ENCODE measurements at regions not wholly inside any gene's neighbourhood (a gene's known extent, or its start where the extent isn't known, plus 50 kb on each side); places are given as distances from the start of the nearest gene placed in this dataset.
A peak's percentile ranks its signal among the peaks of the same experiment; 100 is the strongest.
"Not testable (repeated sequence)": the region's sequence is repeated elsewhere in the genome, so short reads cannot be mapped to it uniquely, and the experiment has no call there.

GRCh38 chrX:39227371-39227770 is 426.1 kb downstream of the MID1IP1 start:
- DNase-seq (ENCODE audit: extremely low read depth in 1 of 11, low read depth in 9 of 11, low spot score in 4 of 11), result no peak

- no peak for DNase-seq (ENCODE audit: extremely low read depth in 1 of 11, low read depth in 9 of 11, low spot score in 4 of 11)
These were observed 436.7 kb downstream of the MID1IP1 start for GRCh38 chrX:39238006-39238405.

- peak in 3 of 11 donors; percentile 23 to 43 (median 33) for DNase-seq (ENCODE audit: extremely low read depth in 1 of 11, low read depth in 9 of 11, low spot score in 4 of 11)
These were observed 440.9 kb downstream of the MID1IP1 start for GRCh38 chrX:39242187-39242586.

GRCh38 chrX:39244147-39244546 is 442.9 kb downstream of the MID1IP1 start:
- DNase-seq (ENCODE audit: extremely low read depth in 1 of 11, low read depth in 9 of 11, low spot score in 4 of 11), result no peak

- no peak for DNase-seq (ENCODE audit: extremely low read depth in 1 of 11, low read depth in 9 of 11, low spot score in 4 of 11)
These were observed 443.8 kb downstream of the MID1IP1 start for GRCh38 chrX:39245024-39245423.

- no peak for DNase-seq (ENCODE audit: extremely low read depth in 1 of 11, low read depth in 9 of 11, low spot score in 4 of 11)
These were observed 446.3 kb downstream of the MID1IP1 start for GRCh38 chrX:39247536-39247935.

- DNase-seq (ENCODE audit: extremely low read depth in 1 of 11, low read depth in 9 of 11, low spot score in 4 of 11), result no peak
These were observed 447.1 kb downstream of the MID1IP1 start for GRCh38 chrX:39248330-39248729.

- no peak for DNase-seq (ENCODE audit: extremely low read depth in 1 of 11, low read depth in 9 of 11, low spot score in 4 of 11)
These were observed 448.7 kb downstream of the MID1IP1 start for GRCh38 chrX:39249999-39250398.

- DNase-seq (ENCODE audit: extremely low read depth in 1 of 11, low read depth in 9 of 11, low spot score in 4 of 11), result no peak
These were observed 450.7 kb downstream of the MID1IP1 start for GRCh38 chrX:39251995-39252394.

GRCh38 chrX:39253551-39253950 is 452.3 kb downstream of the MID1IP1 start:
- DNase-seq (ENCODE audit: extremely low read depth in 1 of 11, low read depth in 9 of 11, low spot score in 4 of 11), result no peak

GRCh38 chrX:39258331-39258730 is 457.1 kb downstream of the MID1IP1 start:
- no peak for DNase-seq (ENCODE audit: extremely low read depth in 1 of 11, low read depth in 9 of 11, low spot score in 4 of 11)

GRCh38 chrX:39260965-39261364 is 459.7 kb downstream of the MID1IP1 start:
- DNase-seq (ENCODE audit: extremely low read depth in 1 of 11, low read depth in 9 of 11, low spot score in 4 of 11), result no peak

- DNase-seq (ENCODE audit: extremely low read depth in 1 of 11, low read depth in 9 of 11, low spot score in 4 of 11), result peak in 6 of 11 donors; percentile 9 to 24 (median 15)
These were observed 460.3 kb downstream of the MID1IP1 start for GRCh38 chrX:39261446-39262147.

- DNase-seq (ENCODE audit: extremely low read depth in 1 of 11, low read depth in 9 of 11, low spot score in 4 of 11), result no peak
These were observed 461.4 kb downstream of the MID1IP1 start for GRCh38 chrX:39262641-39263040.

- no peak for DNase-seq (ENCODE audit: extremely low read depth in 1 of 11, low read depth in 9 of 11, low spot score in 4 of 11)
These were observed 462.8 kb downstream of the MID1IP1 start for GRCh38 chrX:39264023-39264422.

GRCh38 chrX:39267176-39267575 is 465.9 kb downstream of the MID1IP1 start:
- no peak for DNase-seq (ENCODE audit: extremely low read depth in 1 of 11, low read depth in 9 of 11, low spot score in 4 of 11)

GRCh38 chrX:39268207-39268606 is 466.9 kb downstream of the MID1IP1 start:
- DNase-seq (ENCODE audit: extremely low read depth in 1 of 11, low read depth in 9 of 11, low spot score in 4 of 11), result no peak

- DNase-seq (ENCODE audit: extremely low read depth in 1 of 11, low read depth in 9 of 11, low spot score in 4 of 11), result no peak
These were observed 474.3 kb downstream of the MID1IP1 start for GRCh38 chrX:39275500-39276068.

GRCh38 chrX:39277685-39278390 is 476.6 kb downstream of the MID1IP1 start:
- not testable (repeated sequence) for DNase-seq (ENCODE audit: extremely low read depth in 1 of 11, low read depth in 9 of 11, low spot score in 4 of 11)

- no peak for DNase-seq (ENCODE audit: extremely low read depth in 1 of 11, low read depth in 9 of 11, low spot score in 4 of 11)
These were observed 482.0 kb downstream of the MID1IP1 start for GRCh38 chrX:39283239-39283638.

Measured in renal cortex interstitium (tissue), 11 donors.